Ovary (tissue), 7 donors: ENCODE measurements at regions not wholly inside any gene's neighbourhood (a gene's known extent, or its start where the extent isn't known, plus 50 kb on each side); places are given as distances from the start of the nearest gene placed in this dataset.

Experiments
- DNase-seq, 5 donors: peaks; one replicate each; pipeline ENCODE4 v3.0.0-alpha.2; 2019 to 2020
- H3K27ac ChIP-seq, 2 donors: fragments of 200-600 bp; one replicate each; pipeline versions ENCODE4 v1.5.1 to v1.8.0; 2019 to 2022
- H3K27me3 ChIP-seq: fragments of 200-600 bp; one replicate; pipeline ENCODE4 v1.8.0; 2022
- H3K36me3 ChIP-seq: fragments of 200-600 bp; sonication (generic); one replicate; pipeline ENCODE4 v1.5.1; 2019
- H3K4me1 ChIP-seq: one replicate; pipeline ENCODE4 v1.8.1; 2013; ENCODE audit warnings: mild to moderate bottlenecking, moderate library complexity; ENCODE audit not compliant: insufficient read depth
- H3K4me3 ChIP-seq: fragments of 200-600 bp; sonication (generic); one replicate; pipeline ENCODE4 v1.5.1; 2017
- H3K9me3 ChIP-seq, 2 donors: fragments of 200-600 bp in 1 of 2; sonication (generic) in 1 of 2; one replicate each; pipeline versions ENCODE4 v1.5.1 to v1.8.1; 2013 to 2019; ENCODE audit warnings: mild to moderate bottlenecking in 1 of 2, moderate library complexity in 1 of 2
- CTCF ChIP-seq, 3 donors: fragments of 450-650 bp in 2 of 3; fragments of 200-600 bp in 1 of 3; IDR thresholded peaks; one replicate each; pipeline versions ENCODE4 v1.5.1 to v1.8.0; 2016 to 2022; ENCODE audit warnings: antibody characterized with exemption in 3 of 3, mild to moderate bottlenecking in 1 of 3
- EP300 ChIP-seq: sonication (generic); formaldehyde crosslinking; IDR thresholded peaks from one replicate; pipeline ENCODE4 v1.6.1; 2017; ENCODE audit warnings: antibody characterized with exemption
- POLR2A ChIP-seq: fragments of 450-650 bp; IDR thresholded peaks from one replicate; pipeline ENCODE4 v1.6.1; 2017; ENCODE audit warnings: antibody characterized with exemption, mild to moderate bottlenecking, moderate library complexity
- whole genome bisulfite sequencing, 3 donors: extraction: QIAGEN DNeasy Blood & Tissue Kit in 1 of 3; methylation state at CpG; one replicate each; pipeline versions ENCODE4 v1.1.5 to v1.1.7; 2013 to 2017; 5-methylcytosine and 5-hydroxymethylcytosine counted together
- intact Hi-C, 4 donors: fragments of 100-400 bp; cut with DNase I; formaldehyde crosslinking; loops; one replicate each; pipeline versions ENCODE4 v1.11.0 to v1.15.1; 2022 to 2023
- donor health status: DM: no; HTN: no; CAD: no; lungs with moderate emphysema.
- donor health status: DM: no; HTN: no; CAD: no.
- donor health status: Bipolar disorder and iron deficiency.
- donor health status: DM: no; HTN: no; CAD: no.
- donor health status: DM: yes; HTN: yes; CAD: no.

- H3K27ac ChIP-seq, result no peak overlapping the region
- no peak for DNase-seq
These were observed 172.3 kb upstream of the MCTP2 start for GRCh38 chr15:94059013-94059587.

GRCh38 chr15:94057305-94057704 is 174.1 kb upstream of the MCTP2 start:
- H3K4me3 ChIP-seq, result no peak overlapping the region
- intact Hi-C loops, result no loop called here
- WGBS, 3 donors, result 65 to 90% (median 90%) methylated on average over 1 of the region's 1 CpG
- no peak for DNase-seq
- no peaks in the 10 kb centered on the region for H3K4me1 ChIP-seq
- H3K27me3 ChIP-seq, result no peaks in the 10 kb centered on the region
- H3K36me3 ChIP-seq, result no peaks in the 10 kb centered on the region
- H3K9me3 ChIP-seq, result no peaks in the 10 kb centered on the region
- TF ChIP-seq EP300 (no peak), POLR2A (no peak), CTCF (IDR thresholded peaks at IDR 0.05) (no peak)
- H3K27ac ChIP-seq, result no peak overlapping the region

More at GRCh38 chr15:94059013-94059587, 172.3 kb upstream of the MCTP2 start:
- no peaks in the 10 kb centered on the region for H3K4me1 ChIP-seq
- H3K27me3 ChIP-seq, result no peaks in the 10 kb centered on the region
- H3K4me3 ChIP-seq, result no peak overlapping the region
- intact Hi-C loops, result no loop called here
- no peak for TF ChIP-seq POLR2A
- TF ChIP-seq CTCF (IDR thresholded peaks at IDR 0.05), result no peak
- no peak for TF ChIP-seq EP300
- WGBS, 3 donors, result 77 to 81% (median 77%) methylated on average over 3 of the region's 3 CpGs
- H3K9me3 ChIP-seq, result no peaks in the 10 kb centered on the region
- H3K36me3 ChIP-seq, result no peaks in the 10 kb centered on the region

- H3K27me3 ChIP-seq, result no peaks in the 10 kb centered on the region
- H3K27ac ChIP-seq, result no peak overlapping the region
- intact Hi-C loops, result no loop called here
- TF ChIP-seq EP300, result no peak
- DNase-seq, result no peak
- no peaks in the 10 kb centered on the region for H3K9me3 ChIP-seq
- H3K4me3 ChIP-seq, result no peak overlapping the region
- no peaks in the 10 kb centered on the region for H3K4me1 ChIP-seq
- no peaks in the 10 kb centered on the region for H3K36me3 ChIP-seq
These were observed 175.0 kb upstream of the MCTP2 start for GRCh38 chr15:94056314-94056713.

GRCh38 chr15:94053626-94054025 is 177.7 kb upstream of the MCTP2 start:
- no peak for DNase-seq
- Histone ChIP-seq H3K4me1 (no peaks in the 10 kb centered on the region), H3K4me3 (no peak overlapping the region), H3K9me3 (no peaks in the 10 kb centered on the region), H3K36me3 (no peaks in the 10 kb centered on the region), H3K27ac (no peak overlapping the region), H3K27me3 (no peaks in the 10 kb centered on the region)
- intact Hi-C loops, result no loop called here
- TF ChIP-seq EP300 (no peak), POLR2A (no peak), CTCF (IDR thresholded peaks at IDR 0.05) (no peak)

GRCh38 chr15:94052711-94053110 is 178.7 kb upstream of the MCTP2 start:
- no peak for DNase-seq

More at GRCh38 chr15:94052711-94053110, 178.7 kb upstream of the MCTP2 start:
- intact Hi-C loops, result no loop called here
- Histone ChIP-seq H3K9me3 (no peaks in the 10 kb centered on the region), H3K4me3 (no peak overlapping the region), H3K27me3 (no peaks in the 10 kb centered on the region), H3K4me1 (no peaks in the 10 kb centered on the region), H3K36me3 (no peaks in the 10 kb centered on the region), H3K27ac (no peak overlapping the region)
- WGBS, 3 donors, result 81 to 87% (median 85%) methylated on average over 2 of the region's 2 CpGs
- TF ChIP-seq CTCF (IDR thresholded peaks at IDR 0.05), result no peak
- TF ChIP-seq EP300, result no peak
- TF ChIP-seq POLR2A, result no peak
